Sigmoid colon (tissue), 3 donors: ENCODE measurements at regions not wholly inside any gene's neighbourhood (a gene's known extent, or its start where the extent isn't known, plus 50 kb on each side); places are given as distances from the start of the nearest gene placed in this dataset.

ENCODE experiments used
- POLR2A ChIP-seq, 2 donors: fragments of 450-650 bp; IDR thresholded peaks; one replicate each; pipeline ENCODE4 v1.6.1; 2016; ENCODE audit warnings: antibody characterized with exemption in 2 of 2, mild to moderate bottlenecking in 2 of 2, moderate library complexity in 2 of 2
- TF ChIP-seq, protein P1 (sequence below), 4 experiments: fragments of 450-650 bp in 3 of 4; fragments of 200-600 bp in 1 of 4; IDR thresholded peaks; one replicate each; pipeline ENCODE4 v1.5.1; 2016 to 2019; ENCODE audit warnings: antibody characterized with exemption in 4 of 4, mild to moderate bottlenecking in 3 of 4, moderate library complexity in 2 of 4

DNA sequence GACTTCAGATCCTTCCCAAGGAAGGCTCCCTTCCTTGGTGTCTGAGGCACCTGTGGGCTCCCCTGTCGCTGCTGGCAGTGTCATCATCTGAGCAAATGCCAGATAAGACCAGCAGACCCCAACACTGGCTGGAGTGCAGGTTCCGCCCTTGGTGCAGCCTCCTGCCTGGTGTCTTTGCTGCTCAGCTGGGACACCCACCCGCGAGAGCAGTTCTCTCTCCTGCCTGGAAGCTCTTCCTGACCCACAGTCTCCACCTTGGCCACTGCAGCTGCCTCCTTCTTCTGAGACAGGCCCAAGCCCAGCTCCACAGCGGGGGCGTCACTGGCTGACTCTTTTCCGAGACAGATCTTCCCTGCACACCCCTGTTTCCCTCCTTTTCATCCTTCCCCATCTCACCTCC, 395.7 kb upstream of the MAP3K7 start:
- TF ChIP-seq, protein P1, sequence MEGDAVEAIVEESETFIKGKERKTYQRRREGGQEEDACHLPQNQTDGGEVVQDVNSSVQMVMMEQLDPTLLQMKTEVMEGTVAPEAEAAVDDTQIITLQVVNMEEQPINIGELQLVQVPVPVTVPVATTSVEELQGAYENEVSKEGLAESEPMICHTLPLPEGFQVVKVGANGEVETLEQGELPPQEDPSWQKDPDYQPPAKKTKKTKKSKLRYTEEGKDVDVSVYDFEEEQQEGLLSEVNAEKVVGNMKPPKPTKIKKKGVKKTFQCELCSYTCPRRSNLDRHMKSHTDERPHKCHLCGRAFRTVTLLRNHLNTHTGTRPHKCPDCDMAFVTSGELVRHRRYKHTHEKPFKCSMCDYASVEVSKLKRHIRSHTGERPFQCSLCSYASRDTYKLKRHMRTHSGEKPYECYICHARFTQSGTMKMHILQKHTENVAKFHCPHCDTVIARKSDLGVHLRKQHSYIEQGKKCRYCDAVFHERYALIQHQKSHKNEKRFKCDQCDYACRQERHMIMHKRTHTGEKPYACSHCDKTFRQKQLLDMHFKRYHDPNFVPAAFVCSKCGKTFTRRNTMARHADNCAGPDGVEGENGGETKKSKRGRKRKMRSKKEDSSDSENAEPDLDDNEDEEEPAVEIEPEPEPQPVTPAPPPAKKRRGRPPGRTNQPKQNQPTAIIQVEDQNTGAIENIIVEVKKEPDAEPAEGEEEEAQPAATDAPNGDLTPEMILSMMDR (IDR thresholded peaks at IDR 0.05) = no peak
- TF ChIP-seq POLR2A (IDR thresholded peaks at IDR 0.05) = no peak
